SK-N-MC (cell line): ENCODE measurements at regions not wholly inside any gene's neighbourhood (a gene's known extent, or its start where the extent isn't known, plus 50 kb on each side); places are given as distances from the start of the nearest gene placed in this dataset.

Experiments used
- EZH2 ChIP-seq: fragments of 200-600 bp; sonication (generic); IDR thresholded peaks from one replicate; pipeline ENCODE4 v1.6.1; 2017; ENCODE audit warnings: antibody characterized with exemption
- FOXP2 ChIP-seq: optimal IDR thresholded peaks from 2 replicates; pipeline ENCODE3; 2011; ENCODE audit warnings: mild to moderate bottlenecking, moderate library complexity; ENCODE audit not compliant: insufficient read depth; ENCODE audit errors: extremely low read length, control extremely low read depth
- POLR2AphosphoS5 ChIP-seq: IDR thresholded peaks from 2 replicates; pipeline ENCODE4 v1.6.1; 2012; ENCODE audit warnings: mild to moderate bottlenecking, low read depth, low read length, borderline replicate concordance

DNA sequence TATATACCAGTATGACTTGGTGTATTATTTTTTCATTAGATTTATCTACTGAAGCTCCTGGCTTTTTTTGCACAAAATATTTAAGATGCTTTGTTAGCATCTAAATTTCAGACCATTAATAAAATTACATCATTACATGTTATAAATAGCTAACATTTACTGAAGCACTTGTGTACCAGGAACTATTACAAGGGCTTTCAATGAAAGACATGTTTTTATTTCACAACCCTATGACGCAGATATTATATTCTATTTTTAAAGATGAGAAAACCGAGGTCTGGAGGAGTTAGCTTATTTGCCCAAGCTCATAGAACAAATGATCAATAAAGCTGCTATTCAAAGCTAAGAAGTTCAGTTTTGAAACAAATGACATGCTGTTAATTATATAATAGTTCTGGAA is 420.4 kb upstream of the DCN start:
- TF ChIP-seq EZH2 (no peak), FOXP2 (no peak), POLR2AphosphoS5 (no peak)
